Raji (cell line): ENCODE measurements at regions not wholly inside any gene's neighbourhood (a gene's known extent, or its start where the extent isn't known, plus 50 kb on each side); places are given as distances from the start of the nearest gene placed in this dataset.

Source experiments
- POLR2A ChIP-seq: IDR thresholded peaks from 2 replicates; pipeline ENCODE4 v1.6.1; 2011; ENCODE audit warnings: low read depth, low read length, control low read depth; ENCODE audit not compliant: insufficient read depth

DNA sequence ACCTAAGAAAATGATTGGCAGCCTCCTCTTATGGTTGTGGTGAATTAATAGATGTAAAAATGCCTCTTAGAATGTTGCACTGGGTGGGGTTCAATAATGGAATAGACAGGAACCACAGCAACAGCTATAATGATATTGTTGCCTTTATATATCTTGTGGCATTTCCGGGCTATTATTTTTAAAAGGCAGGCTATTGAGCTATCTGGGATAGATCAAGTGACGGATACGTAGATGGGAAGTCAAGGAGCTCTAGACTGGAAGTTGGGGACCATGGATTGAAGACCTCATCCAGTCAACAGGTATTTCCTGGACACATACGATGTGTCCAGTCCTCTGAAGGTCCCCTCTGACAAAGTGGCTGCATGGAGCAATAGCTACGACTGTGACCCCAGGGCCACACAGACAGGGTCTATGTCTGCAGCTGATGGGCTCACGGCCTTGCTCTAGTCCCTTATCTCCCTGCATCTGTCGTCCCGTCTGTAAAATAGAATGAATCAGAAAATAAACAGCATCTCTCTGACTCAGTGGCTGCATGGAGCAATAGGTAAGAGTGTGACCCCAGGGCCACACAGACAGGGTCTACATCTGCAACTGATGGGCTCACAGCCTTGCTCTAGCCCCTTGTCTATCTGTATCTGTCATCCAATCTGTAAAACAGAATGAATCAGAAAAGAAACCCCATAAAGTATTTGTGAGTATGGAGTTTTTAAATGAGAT lies 117.7 kb upstream of the FOXF1 start:
- TF ChIP-seq POLR2A, result no peak

DNA sequence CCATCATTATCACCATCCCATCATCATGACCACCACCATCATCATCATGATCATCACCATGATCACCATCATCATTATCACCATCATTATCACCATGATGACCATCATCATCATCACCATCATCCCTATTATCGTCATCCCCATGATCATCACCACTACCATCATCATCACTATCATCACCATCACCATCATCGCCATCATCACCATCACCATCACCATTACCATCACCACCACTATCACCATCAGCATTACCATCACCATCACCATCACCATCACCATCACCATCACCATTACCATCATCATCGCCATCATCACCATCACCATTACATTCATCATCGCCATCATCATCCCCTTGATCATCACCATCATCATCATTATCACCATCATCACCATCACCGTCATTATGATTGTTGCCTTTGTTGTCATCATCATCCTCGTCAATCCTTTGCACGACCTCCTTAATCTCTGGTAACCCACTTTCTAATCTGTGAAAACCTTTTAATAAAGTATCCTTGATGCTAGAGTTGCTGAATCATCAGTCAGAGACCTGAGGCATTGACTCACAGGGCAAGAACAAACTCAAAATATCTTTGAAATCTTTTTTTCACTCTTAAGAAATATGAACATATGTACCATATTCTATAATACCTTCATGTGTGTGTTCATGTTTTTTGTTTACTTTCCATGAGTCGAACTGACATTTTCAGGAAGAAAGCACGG lies 116.3 kb upstream of the FOXF1 start:
- no peak for TF ChIP-seq POLR2A

DNA sequence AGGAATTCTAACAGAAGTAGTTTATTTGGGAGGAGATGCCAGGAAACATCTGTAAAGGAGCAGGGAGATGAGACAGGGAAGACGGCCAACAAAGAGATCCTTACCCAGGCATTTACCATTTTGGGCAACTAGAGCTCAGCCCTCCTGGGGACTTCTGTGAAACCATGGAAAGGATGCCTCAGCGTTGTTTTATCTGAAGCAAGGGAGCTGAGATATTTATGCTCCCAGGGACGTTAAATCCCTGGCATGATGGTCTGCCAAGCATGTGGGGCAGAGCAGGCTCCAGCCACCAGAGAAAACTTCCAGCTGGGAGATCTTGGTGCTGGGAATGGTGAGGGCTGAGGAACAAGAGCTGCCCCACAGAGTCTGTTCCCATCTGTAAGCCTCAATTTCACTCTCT lies 114.8 kb upstream of the FOXF1 start:
- TF ChIP-seq POLR2A, result no peak

DNA sequence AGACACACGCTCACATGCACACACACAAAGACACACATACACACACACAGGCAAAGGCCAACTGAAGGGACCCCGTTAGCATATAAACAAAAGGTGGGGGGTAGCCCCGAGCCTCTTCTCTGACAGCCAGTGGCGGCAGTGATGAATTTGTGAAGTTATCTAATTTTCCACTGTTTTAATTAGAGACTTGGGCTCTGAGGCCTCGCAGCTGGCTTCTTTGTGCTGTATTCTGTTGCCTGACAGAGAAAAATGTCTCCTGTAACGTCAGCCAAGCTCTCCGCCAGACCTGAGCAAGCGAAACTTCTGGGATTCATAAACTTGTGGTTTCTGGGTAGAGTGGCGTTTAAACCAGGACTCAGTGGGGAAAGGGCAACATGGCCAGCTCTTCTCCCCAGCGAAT lies 113.9 kb upstream of the FOXF1 start:
- no peak for TF ChIP-seq POLR2A

GRCh38 chr16:86396901-86397311 lies 113.4 kb upstream of the FOXF1 start:
- no peak for TF ChIP-seq POLR2A

- no peak for TF ChIP-seq POLR2A
Observed at GRCh38 chr16:86398201-86398600, 112.1 kb upstream of the FOXF1 start.

GRCh38 chr16:86398622-86399021 lies 111.7 kb upstream of the FOXF1 start:
- TF ChIP-seq POLR2A, result no peak

GRCh38 chr16:86401126-86401525 lies 109.2 kb upstream of the FOXF1 start:
- TF ChIP-seq POLR2A, result no peak

DNA sequence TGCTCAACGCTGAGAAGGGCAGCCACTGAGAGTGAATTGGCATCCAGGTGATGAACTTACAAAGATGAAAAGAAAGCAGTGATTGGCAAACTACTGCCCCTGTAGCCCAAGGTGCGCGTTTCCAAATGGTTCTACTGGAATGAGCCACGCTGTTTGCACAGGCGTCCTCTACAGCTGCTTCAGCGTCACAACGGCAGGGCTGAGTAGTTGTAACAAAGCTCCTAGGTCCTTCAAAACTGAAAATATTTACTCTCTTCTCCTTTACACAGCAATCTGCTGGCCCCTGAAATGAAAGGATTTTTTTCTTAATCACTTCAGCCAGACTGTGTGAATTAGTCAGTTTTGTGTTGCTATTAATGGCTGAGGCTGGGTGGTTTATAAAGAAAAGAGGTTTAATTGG lies 107.2 kb upstream of the FOXF1 start:
- no peak for TF ChIP-seq POLR2A

DNA sequence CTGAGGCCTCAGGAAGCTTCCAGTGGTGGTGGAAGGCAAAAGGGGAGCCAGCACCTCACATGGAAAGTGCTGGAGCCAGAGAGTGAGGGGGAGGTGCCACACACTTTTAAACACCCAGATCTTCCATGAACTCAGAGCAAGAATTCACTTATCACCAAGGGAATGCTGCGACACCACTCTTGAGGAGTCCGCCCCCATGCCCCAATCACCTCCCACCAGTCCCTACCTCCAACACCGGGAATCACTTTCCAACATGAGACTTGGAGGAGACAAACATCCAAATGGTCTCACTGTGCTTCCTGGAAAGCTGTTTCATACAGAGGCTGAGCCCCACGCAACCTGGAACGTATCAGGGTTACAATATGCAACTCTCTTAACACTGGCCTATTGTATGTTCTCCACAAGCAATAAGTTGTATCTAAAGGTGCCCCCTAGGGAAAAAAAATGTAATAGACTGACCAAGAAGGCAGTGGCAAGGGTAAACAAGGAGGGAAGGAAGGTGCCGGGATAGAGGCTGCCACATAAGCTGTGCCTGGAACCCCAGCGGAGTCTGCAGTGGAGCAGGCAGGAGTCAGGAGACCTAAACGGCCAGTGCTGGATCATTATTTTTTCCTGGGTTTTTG lies 106.7 kb upstream of the FOXF1 start:
- TF ChIP-seq POLR2A, result no peak

DNA sequence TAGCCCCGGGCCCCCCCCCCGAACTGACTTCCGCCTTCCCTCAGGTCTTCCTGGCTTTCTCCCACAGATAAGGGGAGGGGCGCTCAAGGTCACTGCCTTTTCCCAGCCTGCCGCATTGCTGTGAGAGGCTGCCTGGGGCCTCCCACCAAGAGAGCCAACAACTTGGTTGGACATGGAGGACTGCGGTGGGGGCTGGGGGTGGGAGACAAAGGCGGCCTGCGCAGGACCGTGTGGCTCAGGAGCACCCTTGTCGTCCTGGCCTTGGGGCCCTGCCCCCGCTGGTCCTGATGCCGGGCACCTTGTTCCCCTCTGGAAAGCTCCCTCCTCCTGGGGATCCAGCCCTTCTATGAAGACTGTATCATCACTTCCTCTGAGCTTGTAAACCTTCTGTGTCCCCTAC lies 105.6 kb upstream of the FOXF1 start:
- TF ChIP-seq POLR2A, result no peak

DNA sequence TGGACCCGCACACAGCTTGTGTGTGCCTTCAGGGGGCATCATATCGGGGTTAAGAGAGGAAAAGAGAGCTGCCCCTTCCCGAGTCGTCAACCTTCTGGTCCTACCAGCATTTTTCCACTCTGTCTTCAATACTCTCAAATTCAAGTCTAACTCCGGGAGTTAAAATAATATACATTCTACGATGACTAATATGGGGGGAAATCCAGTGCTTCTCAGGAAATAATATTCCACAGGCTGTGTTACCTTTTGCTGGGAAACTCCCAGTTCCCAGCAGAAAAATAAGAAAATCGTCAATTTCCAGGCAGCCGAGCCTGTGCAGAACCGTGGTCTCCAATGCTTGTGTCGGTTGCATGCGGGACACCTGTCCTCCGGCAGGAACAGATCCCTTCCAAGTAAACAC lies 105.0 kb upstream of the FOXF1 start:
- TF ChIP-seq POLR2A, result no peak

DNA sequence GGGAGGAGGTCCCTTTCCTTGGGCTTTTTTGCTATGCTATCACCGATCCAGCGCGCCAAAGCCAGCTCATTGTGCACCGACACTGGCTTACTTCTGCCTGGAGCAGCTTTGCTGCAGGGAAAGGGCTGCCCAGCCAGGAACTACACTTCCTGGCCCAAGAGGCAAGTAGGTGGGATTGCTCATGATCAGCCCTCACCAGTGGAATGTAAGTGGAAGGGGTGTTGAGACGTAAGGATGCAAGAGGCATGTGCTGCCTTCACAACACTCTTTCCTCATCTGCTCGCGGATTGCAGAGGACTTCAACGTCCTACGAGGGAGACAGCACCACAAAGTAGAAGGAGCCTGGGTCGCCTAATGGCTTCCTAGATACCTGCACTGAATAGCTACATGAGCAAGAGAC lies 104.3 kb upstream of the FOXF1 start:
- TF ChIP-seq POLR2A, result no peak

DNA sequence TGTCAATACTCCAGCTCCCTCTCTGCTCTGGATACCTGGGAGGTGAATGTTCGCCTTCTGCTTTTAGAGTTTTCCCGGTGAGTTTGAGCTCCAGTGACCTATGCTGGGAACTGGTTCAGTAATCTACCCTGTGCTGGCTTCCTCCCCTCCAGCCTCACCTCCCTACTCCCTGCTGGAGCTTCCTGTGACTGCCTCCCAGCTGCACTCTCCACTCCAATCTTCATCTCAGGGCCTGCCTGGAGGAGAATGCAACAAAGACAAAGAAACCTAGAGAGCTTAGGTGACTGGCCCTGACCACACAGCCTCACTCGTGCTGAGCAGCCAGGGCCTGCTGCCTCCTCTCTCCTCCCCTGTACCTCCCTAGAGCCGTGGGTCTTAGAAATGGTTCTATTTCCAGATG lies 101.6 kb upstream of the FOXF1 start:
- no peak for TF ChIP-seq POLR2A

GRCh38 chr16:86410081-86410480 lies 100.2 kb upstream of the FOXF1 start:
- TF ChIP-seq POLR2A, result no peak

DNA sequence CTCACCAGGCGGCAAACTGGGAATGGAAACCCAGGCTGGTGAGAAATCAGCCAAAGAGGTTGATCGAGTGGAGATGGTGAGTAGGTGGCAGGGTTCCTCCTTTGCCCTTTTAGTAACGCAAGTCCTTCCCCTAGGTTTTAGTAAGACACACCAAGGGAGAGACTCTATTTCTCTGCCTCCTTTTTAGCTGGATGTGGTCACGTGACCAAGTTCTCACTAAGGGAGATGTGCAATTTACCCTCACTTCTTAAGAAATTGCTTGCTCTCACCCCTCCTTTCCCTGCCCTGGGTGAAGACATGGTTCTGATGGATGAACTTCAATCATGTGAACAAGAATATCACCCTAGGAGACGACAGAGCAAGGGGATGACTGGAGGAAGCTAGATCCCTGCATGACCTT lies 99.8 kb upstream of the FOXF1 start:
- no peak for TF ChIP-seq POLR2A

DNA sequence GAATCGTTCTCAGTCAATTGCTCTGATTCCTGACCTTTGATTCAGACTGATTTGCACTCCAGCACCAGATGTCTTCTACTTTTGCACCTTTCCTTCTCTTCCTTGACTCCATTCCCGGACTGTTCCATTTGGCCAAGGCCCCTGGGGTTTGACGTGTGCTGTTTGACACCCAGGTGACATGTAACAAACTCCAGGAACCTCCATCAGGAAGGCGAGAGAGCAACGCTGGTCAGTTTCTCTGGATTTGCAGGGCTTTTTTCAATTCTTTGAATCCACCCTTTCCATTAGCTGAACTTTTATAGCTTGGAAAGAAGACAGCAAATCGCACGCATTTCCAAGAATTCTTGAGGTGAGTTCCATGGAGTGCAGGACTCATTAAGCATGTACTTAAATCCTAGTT lies 98.4 kb upstream of the FOXF1 start:
- TF ChIP-seq POLR2A, result no peak
